Right lobe of liver (tissue), 6 donors: ENCODE measurements at regions not wholly inside any gene's neighbourhood (a gene's known extent, or its start where the extent isn't known, plus 50 kb on each side); places are given as distances from the start of the nearest gene placed in this dataset.

Experiments used
- ATAC-seq, 4 donors: fragments of 200-7000 bp; cut with Tn5 transposase; one replicate each; pipeline ENCODE4 v1.9.1; 2020; ENCODE audit warnings: mild to moderate bottlenecking in 4 of 4, moderate library complexity in 4 of 4
- DNase-seq, 3 donors: peaks; one replicate each; pipeline ENCODE4 v3.0.0-alpha.2; 2020
- H3K27ac ChIP-seq, 3 donors: fragments of 200-600 bp; one replicate each; pipeline ENCODE4 v1.8.0; 2022
- H3K27me3 ChIP-seq, 2 donors: fragments of 200-600 bp; one replicate each; pipeline ENCODE4 v1.8.0; 2022
- H3K36me3 ChIP-seq, 4 donors: fragments of 200-600 bp; sonication (generic) in 1 of 4; one replicate each; pipeline versions ENCODE4 v1.5.1 to v1.8.0; 2017 to 2022; ENCODE audit warnings: control low read depth in 1 of 4
- H3K4me1 ChIP-seq, 4 donors: fragments of 200-600 bp; sonication (generic) in 1 of 4; one replicate each; pipeline versions ENCODE4 v1.5.1 to v1.8.0; 2017 to 2022; ENCODE audit warnings: control low read depth in 1 of 4
- H3K4me3 ChIP-seq, 3 donors: fragments of 200-600 bp; one replicate each; pipeline ENCODE4 v1.8.0; 2022
- H3K9me3 ChIP-seq, 4 donors: fragments of 200-600 bp; sonication (generic) in 1 of 4; one replicate each; pipeline versions ENCODE4 v1.5.1 to v1.8.0; 2017 to 2022; ENCODE audit warnings: control low read depth in 1 of 4
- POLR2A ChIP-seq: fragments of 450-650 bp; IDR thresholded peaks from one replicate; pipeline ENCODE4 v1.6.1; 2017; ENCODE audit warnings: antibody characterized with exemption, mild to moderate bottlenecking
- WGBS: methylation state at CpG from one replicate; pipeline ENCODE4 v1.1.6; 2018; ENCODE audit warnings: low coverage, low lambda C conversion rate; ENCODE audit not compliant: insufficient coverage; ENCODE audit errors: missing lambda C conversion rate; 5-methylcytosine and 5-hydroxymethylcytosine counted together
- intact Hi-C, 2 donors: fragments of 100-400 bp; cut with DNase I; formaldehyde crosslinking; loops; one replicate each; pipeline versions ENCODE4 v1.11.2 to v1.14.1; 2022
- TF ChIP-seq, protein P1 (sequence below), 4 donors: fragments of 200-600 bp in 3 of 4; fragments of 450-650 bp in 1 of 4; IDR thresholded peaks; one replicate each; pipeline versions ENCODE4 v1.5.1 to v1.8.0; 2016 to 2022; ENCODE audit warnings: antibody characterized with exemption in 4 of 4, mild to moderate bottlenecking in 2 of 4
- donor health status: DM: no; HTN: yes; CAD: no.
- donor health status: DM: no; HTN: no; CAD: no.
- donor health status: DM: no; HTN: no; CAD: no.
- donor health status: DM: no; HTN: yes; CAD: no.
- donor health status: DM: no; HTN: yes; CAD: no.

DNA sequence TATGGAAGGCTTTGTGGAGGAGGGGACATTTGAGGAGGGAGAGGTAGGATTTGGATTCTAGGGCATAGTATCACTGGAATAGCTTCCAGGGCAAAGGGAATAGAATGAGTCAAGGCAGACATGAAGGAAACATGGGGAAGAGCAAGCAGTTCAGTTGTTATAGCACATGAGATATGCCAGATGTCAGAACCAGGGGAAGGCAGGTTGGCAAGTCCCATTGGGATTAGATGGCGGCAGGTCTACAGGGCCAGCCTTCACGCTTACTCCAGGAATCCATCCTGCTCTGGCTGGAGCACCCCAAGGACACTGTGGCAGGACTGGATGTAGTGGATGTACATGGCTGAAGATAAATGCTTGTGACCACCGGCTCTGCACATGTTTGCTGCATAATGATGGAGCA is 120.4 kb upstream of the ST8SIA2 start:
- Histone ChIP-seq H3K4me3 (no peak overlapping the region), H3K27ac (no peak overlapping the region), H3K27me3 (no peaks in the 10 kb centered on the region), H3K36me3 (no peaks in the 10 kb centered on the region), H3K9me3 (no peaks in the 10 kb centered on the region), H3K4me1 (no peaks in the 10 kb centered on the region)
- ATAC-seq = no peak
- intact Hi-C loops = no loop called here
- no peak for DNase-seq
- TF ChIP-seq, protein P1, sequence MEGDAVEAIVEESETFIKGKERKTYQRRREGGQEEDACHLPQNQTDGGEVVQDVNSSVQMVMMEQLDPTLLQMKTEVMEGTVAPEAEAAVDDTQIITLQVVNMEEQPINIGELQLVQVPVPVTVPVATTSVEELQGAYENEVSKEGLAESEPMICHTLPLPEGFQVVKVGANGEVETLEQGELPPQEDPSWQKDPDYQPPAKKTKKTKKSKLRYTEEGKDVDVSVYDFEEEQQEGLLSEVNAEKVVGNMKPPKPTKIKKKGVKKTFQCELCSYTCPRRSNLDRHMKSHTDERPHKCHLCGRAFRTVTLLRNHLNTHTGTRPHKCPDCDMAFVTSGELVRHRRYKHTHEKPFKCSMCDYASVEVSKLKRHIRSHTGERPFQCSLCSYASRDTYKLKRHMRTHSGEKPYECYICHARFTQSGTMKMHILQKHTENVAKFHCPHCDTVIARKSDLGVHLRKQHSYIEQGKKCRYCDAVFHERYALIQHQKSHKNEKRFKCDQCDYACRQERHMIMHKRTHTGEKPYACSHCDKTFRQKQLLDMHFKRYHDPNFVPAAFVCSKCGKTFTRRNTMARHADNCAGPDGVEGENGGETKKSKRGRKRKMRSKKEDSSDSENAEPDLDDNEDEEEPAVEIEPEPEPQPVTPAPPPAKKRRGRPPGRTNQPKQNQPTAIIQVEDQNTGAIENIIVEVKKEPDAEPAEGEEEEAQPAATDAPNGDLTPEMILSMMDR (IDR thresholded peaks at IDR 0.05) = no peak
- no peak for TF ChIP-seq POLR2A
- 80% methylated on average over 1 of the region's 3 CpGs for WGBS

DNA sequence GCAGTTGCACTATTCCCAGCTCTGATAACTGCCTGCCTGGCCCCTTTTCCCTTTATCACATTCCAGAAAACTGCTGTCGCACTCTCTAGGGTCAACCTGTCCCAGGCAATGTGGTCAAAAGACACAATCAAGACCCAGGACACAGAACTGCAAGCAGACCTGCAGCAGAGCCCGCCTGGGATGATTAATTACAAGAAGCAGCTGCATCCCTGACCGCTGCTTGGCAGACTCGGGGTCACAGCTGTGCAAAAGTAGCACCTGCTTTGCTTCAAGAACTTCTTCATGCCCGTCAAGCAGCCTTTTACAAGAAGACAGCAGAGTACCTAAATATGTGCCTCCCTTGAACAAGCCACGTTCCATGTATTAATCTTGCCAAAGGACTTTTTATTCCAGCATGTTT is 120.0 kb upstream of the ST8SIA2 start:
- Histone ChIP-seq H3K27me3 (no peaks in the 10 kb centered on the region), H3K4me3 (no peak overlapping the region), H3K4me1 (no peaks in the 10 kb centered on the region), H3K36me3 (no peaks in the 10 kb centered on the region), H3K9me3 (no peaks in the 10 kb centered on the region), H3K27ac (no peak overlapping the region)
- intact Hi-C loops = no loop called here
- WGBS = 42% methylated on average over 2 of the region's 6 CpGs
- no peak for TF ChIP-seq POLR2A
- TF ChIP-seq, protein P1 (IDR thresholded peaks at IDR 0.05) = no peak
- ATAC-seq (no peak), DNase-seq (no peak)

DNA sequence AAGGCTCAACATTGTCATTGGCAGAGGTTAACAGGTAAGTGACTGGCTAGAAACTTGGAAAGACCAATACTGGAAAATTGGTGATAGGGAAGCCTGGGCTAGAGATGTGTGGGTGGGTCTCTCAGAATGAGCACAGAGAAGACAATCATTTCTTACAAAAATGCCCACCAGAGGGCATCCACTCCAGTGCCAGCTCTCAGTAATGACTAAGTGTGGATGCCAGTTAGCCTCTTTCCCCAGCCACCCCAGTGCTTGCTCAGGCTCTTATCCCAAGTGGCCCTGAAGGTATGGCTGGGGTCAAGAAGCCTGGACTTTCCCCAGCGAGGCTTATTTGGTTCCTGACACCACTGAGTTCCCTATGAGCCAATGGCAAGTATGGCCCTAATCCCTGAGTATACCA is 115.9 kb upstream of the ST8SIA2 start:
- Histone ChIP-seq H3K27me3 (no peaks in the 10 kb centered on the region), H3K4me1 (no peaks in the 10 kb centered on the region), H3K4me3 (no peak overlapping the region), H3K36me3 (no peaks in the 10 kb centered on the region), H3K27ac (no peak overlapping the region), H3K9me3 (no peaks in the 10 kb centered on the region)
- TF ChIP-seq POLR2A = no peak
- TF ChIP-seq, protein P1 (IDR thresholded peaks at IDR 0.05) = peak; percentile 25 to 49 (median 32)
- no CpG with 5 or more reads among the region's 1 CpG for WGBS
- no peak for DNase-seq
- intact Hi-C loops = no loop called here
- peak; percentile 40 to 67 (median 54) for ATAC-seq

DNA sequence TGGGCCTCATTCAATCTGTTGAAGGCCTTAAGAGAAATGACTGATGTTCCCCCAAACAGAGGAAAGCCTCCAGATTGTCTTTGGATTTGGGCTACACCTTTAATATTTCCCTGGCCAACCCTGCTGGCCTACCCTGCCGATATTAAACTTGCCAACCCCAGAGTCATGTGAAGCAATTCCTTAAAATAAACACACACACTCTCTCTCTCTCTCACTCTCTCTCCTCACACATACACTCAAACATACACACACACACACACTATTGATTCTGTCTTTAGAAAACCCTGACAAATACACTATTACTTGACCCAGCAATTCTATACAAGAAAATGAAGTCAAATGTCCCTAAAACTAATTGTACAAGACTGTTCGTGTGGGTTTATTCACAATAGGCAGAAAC is 109.9 kb upstream of the ST8SIA2 start:
- intact Hi-C loops = no loop called here
- whole genome bisulfite sequencing = 18% methylated on average over 2 of the region's 2 CpGs
- no peak overlapping the region for H3K27ac ChIP-seq
- peaks cover 0 to 4% (median 0%) of the 10 kb centered on the region in 4 donors for H3K4me1 ChIP-seq
- H3K9me3 ChIP-seq = no peaks in the 10 kb centered on the region
- peak; percentile 77 to 98 (median 86) for ATAC-seq
- TF ChIP-seq, protein P1 (IDR thresholded peaks at IDR 0.05) = no peak
- TF ChIP-seq POLR2A = no peak
- no peak for DNase-seq
- no peaks in the 10 kb centered on the region for H3K36me3 ChIP-seq
- no peak overlapping the region for H3K4me3 ChIP-seq
- H3K27me3 ChIP-seq = no peaks in the 10 kb centered on the region

DNA sequence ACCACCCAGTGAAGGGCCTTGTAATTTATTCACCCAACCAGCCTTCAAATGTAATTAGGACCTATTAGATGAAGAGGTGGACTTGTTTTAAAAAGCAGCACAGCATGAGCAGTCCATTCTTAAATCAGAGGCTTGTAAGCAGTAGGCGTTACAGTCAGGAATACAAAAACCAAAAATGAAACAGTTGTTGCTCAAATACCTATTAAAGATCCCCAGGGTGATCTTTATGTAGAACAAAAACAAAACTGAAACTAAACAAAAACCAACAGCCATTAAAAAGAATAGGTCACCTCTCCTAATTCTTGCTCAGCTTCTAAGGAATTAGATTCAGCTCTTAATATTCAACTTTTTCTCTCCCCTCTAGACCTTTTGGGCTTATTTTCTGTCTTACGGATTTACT is 104.9 kb upstream of the ST8SIA2 start:
- Histone ChIP-seq H3K4me3 (no peak overlapping the region), H3K27ac (no peak overlapping the region), H3K4me1 (peaks cover 0 to 4% (median 0%) of the 10 kb centered on the region in 4 donors), H3K9me3 (no peaks in the 10 kb centered on the region), H3K27me3 (no peaks in the 10 kb centered on the region), H3K36me3 (no peaks in the 10 kb centered on the region)
- intact Hi-C loops = no loop called here
- whole genome bisulfite sequencing = 64% methylated on average over 2 of the region's 2 CpGs
- DNase-seq = no peak
- TF ChIP-seq POLR2A = no peak
- TF ChIP-seq, protein P1 (IDR thresholded peaks at IDR 0.05) = no peak
- ATAC-seq = no peak
